C4-2B (cell line): ENCODE measurements at regions not wholly inside any gene's neighbourhood (a gene's known extent, or its start where the extent isn't known, plus 50 kb on each side); places are given as distances from the start of the nearest gene placed in this dataset.
A peak's percentile ranks its signal among the peaks of the same experiment; 100 is the strongest.
"Not testable (repeated sequence)": the region's sequence is repeated elsewhere in the genome, so short reads cannot be mapped to it uniquely, and the experiment has no call there.

Experiments used
- ZFX ChIP-seq: fragments of 450-650 bp; IDR thresholded peaks from 2 replicates; pipeline ENCODE4 v1.6.1; 2017
- TF ChIP-seq, protein P1 (sequence below): fragments of 450-650 bp; conservative IDR thresholded peaks from 2 replicates; pipeline ENCODE4 v1.5.1; 2017; ENCODE audit warnings: mild to moderate bottlenecking

DNA sequence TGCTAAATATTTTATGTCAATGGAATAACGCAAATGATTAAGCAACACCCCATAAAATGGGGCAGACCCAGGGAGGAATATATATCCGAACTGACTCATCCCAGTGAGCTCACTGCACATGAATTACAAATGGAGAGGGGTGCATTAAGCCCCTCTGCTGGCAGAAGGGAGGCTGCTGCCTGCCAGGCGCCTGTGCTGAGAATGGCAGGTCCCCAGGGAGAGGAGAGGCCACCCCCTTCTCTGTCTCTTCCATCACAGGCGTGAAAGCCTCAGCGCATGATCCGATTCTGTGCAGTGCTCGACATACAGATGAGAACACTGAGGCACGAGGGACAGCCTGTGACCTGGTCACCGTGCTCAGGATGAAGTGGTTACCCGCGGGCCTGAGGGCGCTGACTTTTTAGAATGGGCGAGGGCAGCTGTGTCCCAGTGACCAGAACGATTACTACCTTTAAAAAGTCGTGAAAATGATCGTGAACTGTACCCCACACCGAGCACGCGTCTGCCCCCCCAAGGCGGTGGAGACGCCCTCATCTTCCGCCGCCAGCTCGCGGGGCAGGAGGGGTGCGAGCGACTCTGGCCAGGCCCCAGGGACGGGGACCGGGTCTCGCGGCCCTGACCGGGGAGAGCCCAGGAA, 229.7 kb upstream of the FRG2C start:
- TF ChIP-seq, protein P1, sequence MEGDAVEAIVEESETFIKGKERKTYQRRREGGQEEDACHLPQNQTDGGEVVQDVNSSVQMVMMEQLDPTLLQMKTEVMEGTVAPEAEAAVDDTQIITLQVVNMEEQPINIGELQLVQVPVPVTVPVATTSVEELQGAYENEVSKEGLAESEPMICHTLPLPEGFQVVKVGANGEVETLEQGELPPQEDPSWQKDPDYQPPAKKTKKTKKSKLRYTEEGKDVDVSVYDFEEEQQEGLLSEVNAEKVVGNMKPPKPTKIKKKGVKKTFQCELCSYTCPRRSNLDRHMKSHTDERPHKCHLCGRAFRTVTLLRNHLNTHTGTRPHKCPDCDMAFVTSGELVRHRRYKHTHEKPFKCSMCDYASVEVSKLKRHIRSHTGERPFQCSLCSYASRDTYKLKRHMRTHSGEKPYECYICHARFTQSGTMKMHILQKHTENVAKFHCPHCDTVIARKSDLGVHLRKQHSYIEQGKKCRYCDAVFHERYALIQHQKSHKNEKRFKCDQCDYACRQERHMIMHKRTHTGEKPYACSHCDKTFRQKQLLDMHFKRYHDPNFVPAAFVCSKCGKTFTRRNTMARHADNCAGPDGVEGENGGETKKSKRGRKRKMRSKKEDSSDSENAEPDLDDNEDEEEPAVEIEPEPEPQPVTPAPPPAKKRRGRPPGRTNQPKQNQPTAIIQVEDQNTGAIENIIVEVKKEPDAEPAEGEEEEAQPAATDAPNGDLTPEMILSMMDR = not testable (repeated sequence)
- peak; percentile 32; the same call in 1 of the 2 replicates for TF ChIP-seq ZFX
